NB4 (cell line): ENCODE measurements at regions not wholly inside any gene's neighbourhood (a gene's known extent, or its start where the extent isn't known, plus 50 kb on each side); places are given as distances from the start of the nearest gene placed in this dataset.

Experiments
- DNase-seq: peaks from one replicate; pipeline ENCODE4 v3.0.0; 2010; ENCODE audit warnings: low read depth
- H3K4me3 ChIP-seq: one replicate; pipeline ENCODE4 v1.5.1; 2011; ENCODE audit warnings: mild to moderate bottlenecking, low read depth, low read length, moderate library complexity
- MAX ChIP-seq: IDR thresholded peaks from 2 replicates; pipeline ENCODE4 v1.6.1; 2011; ENCODE audit warnings: low read depth, low read length
- TF ChIP-seq, protein P1 (sequence below): IDR thresholded peaks from one replicate; pipeline ENCODE4 v1.5.1; 2012; ENCODE audit warnings: low read depth, low read length

- TF ChIP-seq, protein P1, sequence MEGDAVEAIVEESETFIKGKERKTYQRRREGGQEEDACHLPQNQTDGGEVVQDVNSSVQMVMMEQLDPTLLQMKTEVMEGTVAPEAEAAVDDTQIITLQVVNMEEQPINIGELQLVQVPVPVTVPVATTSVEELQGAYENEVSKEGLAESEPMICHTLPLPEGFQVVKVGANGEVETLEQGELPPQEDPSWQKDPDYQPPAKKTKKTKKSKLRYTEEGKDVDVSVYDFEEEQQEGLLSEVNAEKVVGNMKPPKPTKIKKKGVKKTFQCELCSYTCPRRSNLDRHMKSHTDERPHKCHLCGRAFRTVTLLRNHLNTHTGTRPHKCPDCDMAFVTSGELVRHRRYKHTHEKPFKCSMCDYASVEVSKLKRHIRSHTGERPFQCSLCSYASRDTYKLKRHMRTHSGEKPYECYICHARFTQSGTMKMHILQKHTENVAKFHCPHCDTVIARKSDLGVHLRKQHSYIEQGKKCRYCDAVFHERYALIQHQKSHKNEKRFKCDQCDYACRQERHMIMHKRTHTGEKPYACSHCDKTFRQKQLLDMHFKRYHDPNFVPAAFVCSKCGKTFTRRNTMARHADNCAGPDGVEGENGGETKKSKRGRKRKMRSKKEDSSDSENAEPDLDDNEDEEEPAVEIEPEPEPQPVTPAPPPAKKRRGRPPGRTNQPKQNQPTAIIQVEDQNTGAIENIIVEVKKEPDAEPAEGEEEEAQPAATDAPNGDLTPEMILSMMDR = peak; percentile 74
- no peak for TF ChIP-seq MAX
- DNase-seq = peak; percentile 50
- H3K4me3 ChIP-seq = no peak overlapping the region
Observed at GRCh38 chr14:21723431-21724045, 49.9 kb upstream of the OR4E1 start.
